Cerebellar cortex (tissue), 1 donor: ENCODE measurements at regions not wholly inside any gene's neighbourhood (a gene's known extent, or its start where the extent isn't known, plus 50 kb on each side); places are given as distances from the start of the nearest gene placed in this dataset.

Experiments
- DNase-seq: peaks from one replicate; pipeline ENCODE4 v3.0.0-alpha.2; 2015; ENCODE audit warnings: low spot score

- DNase-seq, result no peak
Observed at GRCh38 chr20:11130554-11131166, 456.9 kb upstream of the JAG1 start.

GRCh38 chr20:11132819-11133415 is 459.1 kb upstream of the JAG1 start:
- DNase-seq, result no peak

- DNase-seq, result no peak
Observed at GRCh38 chr20:11136691-11137090, 462.9 kb upstream of the JAG1 start.

- DNase-seq, result no peak
Observed at GRCh38 chr20:11137688-11138087, 463.9 kb upstream of the JAG1 start.

GRCh38 chr20:11140359-11140758 is 466.6 kb upstream of the JAG1 start:
- DNase-seq, result no peak

- no peak for DNase-seq
Observed at GRCh38 chr20:11143481-11143880, 469.7 kb upstream of the JAG1 start.

- DNase-seq, result no peak
Observed at GRCh38 chr20:11144114-11144950, 470.5 kb upstream of the JAG1 start.

- no peak for DNase-seq
Observed at GRCh38 chr20:11145616-11146015, 471.8 kb upstream of the JAG1 start.

- no peak for DNase-seq
Observed at GRCh38 chr20:11153819-11154218, 480.0 kb upstream of the JAG1 start.

- DNase-seq, result no peak
Observed at GRCh38 chr20:11155156-11155756, 481.5 kb upstream of the JAG1 start.

- no peak for DNase-seq
Observed at GRCh38 chr20:11156922-11157321, 483.1 kb upstream of the JAG1 start.

- DNase-seq, result no peak
Observed at GRCh38 chr20:11158146-11158545, 484.3 kb upstream of the JAG1 start.

GRCh38 chr20:11158589-11158988 is 484.8 kb upstream of the JAG1 start:
- no peak for DNase-seq

GRCh38 chr20:11159728-11160127 is 485.9 kb upstream of the JAG1 start:
- no peak for DNase-seq

- DNase-seq, result no peak
Observed at GRCh38 chr20:11162026-11162775, 488.4 kb upstream of the JAG1 start.

GRCh38 chr20:11165789-11166188 is 492.0 kb upstream of the JAG1 start:
- DNase-seq, result no peak

GRCh38 chr20:11166712-11167111 is 492.9 kb upstream of the JAG1 start:
- DNase-seq, result no peak

GRCh38 chr20:11168026-11168425 is 494.2 kb upstream of the JAG1 start:
- DNase-seq, result no peak

- no peak for DNase-seq
Observed at GRCh38 chr20:11170025-11170424, 496.2 kb upstream of the JAG1 start.

GRCh38 chr20:11170565-11170964 is 496.8 kb upstream of the JAG1 start:
- DNase-seq, result no peak

GRCh38 chr20:11172881-11173280 is 499.1 kb upstream of the JAG1 start:
- no peak for DNase-seq

- DNase-seq, result no peak
Observed at GRCh38 chr20:11173916-11174315, 500.1 kb upstream of the JAG1 start.
